H1 (cell line): ENCODE measurements at regions not wholly inside any gene's neighbourhood (a gene's known extent, or its start where the extent isn't known, plus 50 kb on each side); places are given as distances from the start of the nearest gene placed in this dataset.

Experiments
- CTCF ChIA-PET: fragments of 300-600 bp; sonication (Branson Sonifier 250); formaldehyde crosslinking; loops from one replicate; lab custom pipeline; 2021; ENCODE audit not compliant: partially characterized antibody; lab: Charles Lee
- POLR2A ChIA-PET: fragments of 300-600 bp; sonication (Branson Sonifier 250); formaldehyde crosslinking; loops from one replicate; lab custom pipeline; 2021; ENCODE audit warnings: inconsistent platforms; ENCODE audit not compliant: partially characterized antibody; lab: Charles Lee
- DNase-seq, 2 experiments: peaks; one replicate each; pipeline versions ENCODE4 v3.0.0 to v3.0.0-alpha.2; 2010 to 2022; ENCODE audit warnings: low spot score in 2 of 2, low read depth in 1 of 2, mixed read lengths in 1 of 2
- FAIRE-seq: peaks from 2 replicates; lab custom pipeline; 2011; peaks lifted over from hg19 to GRCh38; lab: Jason Lieb, UNC
- H2AFZ ChIP-seq: 2 replicates; pipeline ENCODE4 v1.8.1; 2012; ENCODE audit warnings: low read length, inconsistent platforms
- H2AK5ac ChIP-seq: 2 replicates; pipeline ENCODE4 v1.6.1; 2013; ENCODE audit warnings: low read depth, low read length
- H2BK120ac ChIP-seq: replicated peaks from 2 replicates; pipeline ENCODE3; 2013; ENCODE audit warnings: low read depth, low read length, inconsistent platforms
- H2BK12ac ChIP-seq: 2 replicates; pipeline ENCODE4 v1.6.1; 2013; ENCODE audit warnings: low read depth, low read length
- H2BK15ac ChIP-seq: 2 replicates; pipeline ENCODE4 v1.6.1; 2013; ENCODE audit warnings: low read length
- H2BK20ac ChIP-seq: 2 replicates; pipeline ENCODE4 v1.6.1; 2013; ENCODE audit warnings: low read length
- H2BK5ac ChIP-seq: 2 replicates; pipeline ENCODE4 v1.6.1; 2013; ENCODE audit warnings: low read depth, low read length
- H3K14ac ChIP-seq: 2 replicates; pipeline ENCODE4 v1.6.1; 2013; ENCODE audit warnings: inconsistent platforms; ENCODE audit not compliant: insufficient read length
- H3K18ac ChIP-seq: 2 replicates; pipeline ENCODE4 v1.6.1; 2013; ENCODE audit warnings: low read length; ENCODE audit errors: extremely low read depth
- H3K23ac ChIP-seq: 2 replicates; pipeline ENCODE4 v1.6.1; 2013; ENCODE audit warnings: inconsistent platforms; ENCODE audit not compliant: insufficient read length
- H3K23me2 ChIP-seq: 2 replicates; pipeline ENCODE4 v1.6.1; 2013; ENCODE audit warnings: low read depth, low read length
- H3K27ac ChIP-seq: 2 replicates; pipeline ENCODE4 v1.6.1; 2011; ENCODE audit warnings: low read depth, low read length, inconsistent platforms
- H3K27me3 ChIP-seq, 4 experiments: replicated peaks in 1 of 4; 1 replicate in 1 of 4; 2 replicates in 3 of 4; pipeline versions ENCODE4 v1.6.1 to v1.8.1; 2011 to 2013; ENCODE audit warnings: low read length in 3 of 4, mild to moderate bottlenecking in 3 of 4, inconsistent platforms in 2 of 4, mixed read lengths in 2 of 4, moderate library complexity in 1 of 4; ENCODE audit not compliant: control insufficient read depth in 3 of 4, insufficient read depth in 3 of 4; ENCODE audit errors: extremely low read depth in 1 of 4
- H3K36me3 ChIP-seq, 4 experiments: 2 replicates each; pipeline versions ENCODE4 v1.6.1 to v1.8.1; 2011 to 2013; ENCODE audit warnings: mild to moderate bottlenecking in 4 of 4, low read length in 3 of 4, moderate library complexity in 2 of 4, control low read depth in 1 of 4, inconsistent platforms in 1 of 4; ENCODE audit not compliant: insufficient read depth in 4 of 4, control insufficient read depth in 2 of 4
- H3K4ac ChIP-seq: replicated peaks from 2 replicates; pipeline ENCODE3; 2013; ENCODE audit warnings: low read length, low read depth, mixed read lengths, inconsistent platforms; ENCODE audit not compliant: insufficient read length
- H3K4me1 ChIP-seq, 4 experiments: replicated peaks in 1 of 4; 1 replicate in 1 of 4; 2 replicates in 3 of 4; pipeline versions ENCODE4 v1.6.1 to v1.8.1; 2011 to 2013; ENCODE audit warnings: low read length in 3 of 4, inconsistent platforms in 2 of 4, mixed read lengths in 1 of 4; ENCODE audit not compliant: insufficient read depth in 4 of 4, control insufficient read depth in 3 of 4
- H3K4me2 ChIP-seq, 2 experiments: 2 replicates each; pipeline versions ENCODE4 v1.6.1 to v1.8.1; 2011 to 2013; ENCODE audit warnings: low read depth in 2 of 2, low read length in 2 of 2, control low read depth in 1 of 2, inconsistent platforms in 1 of 2, mild to moderate bottlenecking in 1 of 2; ENCODE audit not compliant: insufficient read depth in 1 of 2
- H3K4me3 ChIP-seq, 4 experiments: fragments of 200-600, 300-600 bp in 1 of 4; sonication (generic), shearing (Covaris generic), sonication (Bioruptor Twin) in 1 of 4; 2 replicates each; pipeline versions ENCODE4 v1.5.1 to v1.8.1; 2011 to 2016; ENCODE audit warnings: low read length in 4 of 4, low read depth in 3 of 4, control low read depth in 2 of 4, inconsistent platforms in 2 of 4, mild to moderate bottlenecking in 2 of 4, mixed read lengths in 1 of 4, moderate library complexity in 1 of 4; ENCODE audit not compliant: insufficient read depth in 2 of 4; ENCODE audit errors: extremely low read depth in 1 of 4
- H3K56ac ChIP-seq: replicated peaks from 2 replicates; pipeline ENCODE3; 2013; ENCODE audit warnings: low read depth, mild to moderate bottlenecking, mixed read lengths, low read length, inconsistent platforms; ENCODE audit not compliant: insufficient read length
- H3K79me1 ChIP-seq: 2 replicates; pipeline ENCODE4 v1.6.1; 2013; ENCODE audit warnings: low read depth, low read length, control low read depth
- H3K79me2 ChIP-seq, 2 experiments: 2 replicates each; pipeline versions ENCODE4 v1.6.1 to v1.8.1; 2012 to 2013; ENCODE audit warnings: low read length in 2 of 2, mild to moderate bottlenecking in 2 of 2, inconsistent platforms in 1 of 2; ENCODE audit not compliant: insufficient read depth in 2 of 2, control insufficient read depth in 1 of 2
- H3K9ac ChIP-seq, 4 experiments: replicated peaks in 1 of 4; 1 replicate in 1 of 4; 2 replicates in 3 of 4; pipeline versions ENCODE4 v1.6.1 to v1.8.1; 2011 to 2013; ENCODE audit warnings: low read depth in 3 of 4, low read length in 3 of 4, control low read depth in 2 of 4, mild to moderate bottlenecking in 2 of 4, moderate library complexity in 2 of 4, inconsistent platforms in 1 of 4; ENCODE audit errors: extremely low read depth in 1 of 4
- H3K9me3 ChIP-seq, 2 experiments: 2 replicates each; pipeline versions ENCODE4 v1.6.1 to v1.8.1; 2012 to 2013; ENCODE audit warnings: mild to moderate bottlenecking in 2 of 2, moderate library complexity in 2 of 2, control low read depth in 1 of 2, inconsistent platforms in 1 of 2, low read depth in 1 of 2, low read length in 1 of 2, mixed read lengths in 1 of 2; ENCODE audit not compliant: insufficient read depth in 2 of 2
- H4K20me1 ChIP-seq, 2 experiments: replicated peaks in 1 of 2; 2 replicates each; pipeline versions ENCODE3 to v1.8.1; 2011 to 2013; ENCODE audit warnings: inconsistent platforms in 2 of 2, low read length in 2 of 2, mild to moderate bottlenecking in 1 of 2; ENCODE audit not compliant: insufficient read depth in 2 of 2, control insufficient read depth in 1 of 2
- H4K5ac ChIP-seq: 2 replicates; pipeline ENCODE4 v1.6.1; 2013; ENCODE audit warnings: low read length, low read depth, mixed read lengths, inconsistent platforms; ENCODE audit not compliant: insufficient read length
- H4K8ac ChIP-seq: 2 replicates; pipeline ENCODE4 v1.8.0; 2013; ENCODE audit warnings: mild to moderate bottlenecking, moderate library complexity, low read length, inconsistent platforms; ENCODE audit not compliant: insufficient read depth; ENCODE audit errors: extremely low read depth
- H4K91ac ChIP-seq: replicated peaks from 2 replicates; pipeline ENCODE3; 2013; ENCODE audit warnings: low read length, mixed read lengths, inconsistent platforms; ENCODE audit not compliant: insufficient read length
- ASH2L ChIP-seq: fragments of 200-600, 300-600 bp; sonication (generic); IDR thresholded peaks from one replicate; pipeline ENCODE4 v1.7.1; 2017; ENCODE audit warnings: low read length
- EP300 ChIP-seq, 2 experiments: IDR thresholded peaks; 1 replicate in 1 of 2; 2 replicates in 1 of 2; pipeline ENCODE4 v1.6.1; 2011 to 2012; ENCODE audit warnings: low read depth in 2 of 2, low read length in 2 of 2, mild to moderate bottlenecking in 2 of 2, borderline replicate concordance in 1 of 2, inconsistent platforms in 1 of 2, moderate library complexity in 1 of 2
- JUND ChIP-seq: IDR thresholded peaks from 2 replicates; pipeline ENCODE4 v1.6.1; 2011; ENCODE audit warnings: mild to moderate bottlenecking, improper control_type of control experiment, low read length
- KDM1A ChIP-seq: fragments of 200-600, 300-600 bp; sonication (generic); IDR thresholded peaks from 2 replicates; pipeline ENCODE4 v1.7.1; 2016; ENCODE audit warnings: mild to moderate bottlenecking, low read length, borderline replicate concordance
- NRF1 ChIP-seq: IDR thresholded peaks from 2 replicates; pipeline ENCODE4 v1.6.1; 2011; ENCODE audit warnings: mild to moderate bottlenecking, low read depth, low read length, improper control_type of control experiment
- RFX5 ChIP-seq: IDR thresholded peaks from 2 replicates; pipeline ENCODE4 v1.6.1; 2011; ENCODE audit warnings: low read depth, low read length, improper control_type of control experiment, borderline replicate concordance
- SIN3A ChIP-seq, 2 experiments: IDR thresholded peaks in 1 of 2; conservative IDR thresholded peaks in 1 of 2; 2 replicates each; pipeline ENCODE4 v1.6.1; 2011 to 2012; ENCODE audit warnings: low read length in 2 of 2, improper control_type of control experiment in 1 of 2, low read depth in 1 of 2, mild to moderate bottlenecking in 1 of 2
- WGBS, 2 experiments: shearing (Covaris generic) in 1 of 2; methylation state at CpG; one replicate each; pipeline versions ENCODE4 v1.1.6 to v1.1.7; 2013 to 2015; ENCODE audit warnings: low lambda C conversion rate in 2 of 2, mixed read lengths in 2 of 2, inconsistent platforms in 1 of 2, low coverage in 1 of 2, missing lambda C conversion rate in 1 of 2; ENCODE audit not compliant: insufficient replicate concordance in 2 of 2, insufficient coverage in 1 of 2, insufficient read length in 1 of 2; ENCODE audit errors: extremely low coverage in 1 of 2, missing lambda C conversion rate in 1 of 2; 5-methylcytosine and 5-hydroxymethylcytosine counted together
- TF ChIP-seq, protein P1 (sequence below): IDR thresholded peaks from 2 replicates; pipeline ENCODE4 v1.6.1; 2012; ENCODE audit warnings: inconsistent platforms
- TF ChIP-seq, protein P2 (sequence below): IDR thresholded peaks from 2 replicates; pipeline ENCODE4 v1.6.1; 2012; ENCODE audit warnings: inconsistent platforms
- TF ChIP-seq, protein P3 (sequence below): IDR thresholded peaks from 2 replicates; pipeline ENCODE4 v1.6.1; 2012; ENCODE audit warnings: low read length, inconsistent platforms

DNA sequence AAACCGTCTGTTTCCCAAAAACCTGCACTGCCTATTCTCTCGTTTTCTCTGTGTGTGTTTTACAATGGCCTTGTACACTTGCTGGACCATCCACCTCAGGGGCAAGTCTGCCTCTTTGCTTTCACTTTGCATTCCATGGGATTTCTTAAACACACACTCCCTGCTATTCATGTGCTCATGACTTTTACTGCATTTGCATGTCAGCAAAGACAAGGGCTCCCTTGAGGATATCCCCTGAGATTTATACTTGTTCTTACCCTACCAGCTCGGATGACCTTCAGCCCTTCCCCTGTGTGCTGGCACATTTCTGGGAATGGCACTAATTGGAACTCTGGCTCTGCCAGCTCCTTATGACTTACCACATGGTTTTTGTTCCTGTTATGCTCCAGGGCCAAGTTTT lies 386.9 kb downstream of the AMY1C start:
- no peaks in the 10 kb centered on the region for H3K79me1 ChIP-seq
- 0 out of 2 replicates have a peak overlapping the region, but pooled peaks have one; percentile 41 for H2BK5ac ChIP-seq
- H3K4me2 ChIP-seq = no peak overlapping the region
- H4K91ac ChIP-seq = no peak overlapping the region
- no peak overlapping the region for H4K5ac ChIP-seq
- no peak overlapping the region for H4K8ac ChIP-seq
- no peaks in the 10 kb centered on the region; the same call in 1 of the 2 replicates for H3K23me2 ChIP-seq
- POLR2A ChIA-PET = no interaction called here
- no peak overlapping the region for H3K14ac ChIP-seq
- H3K27me3 ChIP-seq = no peaks in the 10 kb centered on the region
- H3K23ac ChIP-seq = no peak overlapping the region
- no peak for FAIRE-seq
- H3K4me1 ChIP-seq = peaks cover 0 to 3% (median 0%) of the 10 kb centered on the region in 4 experiments; a peak in 1 of 7 replicates
- H3K4me3 ChIP-seq = no peak overlapping the region
- no peak for TF ChIP-seq ASH2L
- no peak for TF ChIP-seq EP300 (IDR thresholded peaks at IDR 0.05; ENCODE audit: borderline replicate concordance in 1 of 2, low read depth in 2 of 2, low read length in 2 of 2)
- TF ChIP-seq, protein P1, sequence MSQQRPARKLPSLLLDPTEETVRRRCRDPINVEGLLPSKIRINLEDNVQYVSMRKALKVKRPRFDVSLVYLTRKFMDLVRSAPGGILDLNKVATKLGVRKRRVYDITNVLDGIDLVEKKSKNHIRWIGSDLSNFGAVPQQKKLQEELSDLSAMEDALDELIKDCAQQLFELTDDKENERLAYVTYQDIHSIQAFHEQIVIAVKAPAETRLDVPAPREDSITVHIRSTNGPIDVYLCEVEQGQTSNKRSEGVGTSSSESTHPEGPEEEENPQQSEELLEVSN = no peak
- TF ChIP-seq, protein P2, sequence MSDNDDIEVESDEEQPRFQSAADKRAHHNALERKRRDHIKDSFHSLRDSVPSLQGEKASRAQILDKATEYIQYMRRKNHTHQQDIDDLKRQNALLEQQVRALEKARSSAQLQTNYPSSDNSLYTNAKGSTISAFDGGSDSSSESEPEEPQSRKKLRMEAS = no peak
- no peak for TF ChIP-seq KDM1A
- TF ChIP-seq RFX5 = no peak
- no peak for TF ChIP-seq JUND
- TF ChIP-seq, protein P3, sequence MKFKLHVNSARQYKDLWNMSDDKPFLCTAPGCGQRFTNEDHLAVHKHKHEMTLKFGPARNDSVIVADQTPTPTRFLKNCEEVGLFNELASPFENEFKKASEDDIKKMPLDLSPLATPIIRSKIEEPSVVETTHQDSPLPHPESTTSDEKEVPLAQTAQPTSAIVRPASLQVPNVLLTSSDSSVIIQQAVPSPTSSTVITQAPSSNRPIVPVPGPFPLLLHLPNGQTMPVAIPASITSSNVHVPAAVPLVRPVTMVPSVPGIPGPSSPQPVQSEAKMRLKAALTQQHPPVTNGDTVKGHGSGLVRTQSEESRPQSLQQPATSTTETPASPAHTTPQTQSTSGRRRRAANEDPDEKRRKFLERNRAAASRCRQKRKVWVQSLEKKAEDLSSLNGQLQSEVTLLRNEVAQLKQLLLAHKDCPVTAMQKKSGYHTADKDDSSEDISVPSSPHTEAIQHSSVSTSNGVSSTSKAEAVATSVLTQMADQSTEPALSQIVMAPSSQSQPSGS = no peak
- no peak for TF ChIP-seq SIN3A (conservative IDR thresholded peaks at IDR 0.05 in 1 of 2, IDR thresholded peaks at IDR 0.05 in 1 of 2; ENCODE audit: low read depth in 1 of 2, low read length in 2 of 2)
- TF ChIP-seq NRF1 = no peak
- TF ChIP-seq, all 59 proteins: peak for 0
- H2AFZ ChIP-seq = 0 out of 2 replicates have a peak overlapping the region, but pooled peaks have one; percentile 52
- no peak overlapping the region for H3K56ac ChIP-seq
- DNase-seq = no peak
- H3K36me3 ChIP-seq = no peaks in the 10 kb centered on the region
- H3K79me2 ChIP-seq = no peaks in the 10 kb centered on the region
- no peak overlapping the region for H2BK15ac ChIP-seq
- no peak overlapping the region for H3K27ac ChIP-seq
- no peak overlapping the region for H2AK5ac ChIP-seq
- H3K4ac ChIP-seq = no peak overlapping the region
- no peaks in the 10 kb centered on the region for H3K9me3 ChIP-seq
- no peaks in the 10 kb centered on the region for H4K20me1 ChIP-seq
- H2BK12ac ChIP-seq = peak overlapping the region; percentile 46; the same call in 1 of the 2 replicates
- no peak overlapping the region for H3K9ac ChIP-seq
- WGBS, 2 experiments = 96% methylated on average over 3 of the region's 3 CpGs; no CpG with 5 or more reads in 1 of the 2 experiments
- H2BK20ac ChIP-seq = no peak overlapping the region
- CTCF ChIA-PET = no interaction called here
- H2BK120ac ChIP-seq = no peak overlapping the region
- no peak overlapping the region for H3K18ac ChIP-seq
